ENCODE measurements at regions not wholly inside any gene's neighbourhood (a gene's known extent, or its start where the extent isn't known, plus 50 kb on each side); places are given as distances from the start of the nearest gene placed in this dataset.

GRCh38 chr13:106905380-106906162 is 337.6 kb upstream of the ARGLU1 start:
- peak; percentile 11 for DNase-seq (ENCODE audit: low read depth, low spot score)

GRCh38 chr13:106899442-106899841 is 331.5 kb upstream of the ARGLU1 start:
- DNase-seq (ENCODE audit: low read depth, low spot score): peak; percentile 45

- no peak for DNase-seq (ENCODE audit: low read depth, low spot score)
These were observed 330.3 kb upstream of the ARGLU1 start for GRCh38 chr13:106898231-106898630.

- no peak for DNase-seq (ENCODE audit: low read depth, low spot score)
These were observed 320.2 kb upstream of the ARGLU1 start for GRCh38 chr13:106888148-106888547.

- peak; percentile 72 for DNase-seq (ENCODE audit: low read depth, low spot score)
These were observed 319.7 kb upstream of the ARGLU1 start for GRCh38 chr13:106887686-106888085.

- no peak for DNase-seq (ENCODE audit: low read depth, low spot score)
These were observed 316.0 kb upstream of the ARGLU1 start for GRCh38 chr13:106883976-106884375.

GRCh38 chr13:106882246-106882645 is 314.3 kb upstream of the ARGLU1 start:
- no peak for DNase-seq (ENCODE audit: low read depth, low spot score)

- no peak for DNase-seq (ENCODE audit: low read depth, low spot score)
These were observed 311.9 kb upstream of the ARGLU1 start for GRCh38 chr13:106879806-106880205.

GRCh38 chr13:106874323-106874722 is 306.4 kb upstream of the ARGLU1 start:
- no peak for DNase-seq (ENCODE audit: low read depth, low spot score)

GRCh38 chr13:106873810-106874209 is 305.9 kb upstream of the ARGLU1 start:
- no peak for DNase-seq (ENCODE audit: low read depth, low spot score)

GRCh38 chr13:106867249-106867648 is 299.3 kb upstream of the ARGLU1 start:
- peak; percentile 53 for DNase-seq (ENCODE audit: low read depth, low spot score)

- no peak for DNase-seq (ENCODE audit: low read depth, low spot score)
These were observed 297.9 kb upstream of the ARGLU1 start for GRCh38 chr13:106865716-106866440.

- no peak for DNase-seq (ENCODE audit: low read depth, low spot score)
These were observed 291.6 kb upstream of the ARGLU1 start for GRCh38 chr13:106859533-106859904.

- peak; percentile 29 for DNase-seq (ENCODE audit: low read depth, low spot score)
These were observed 291.1 kb upstream of the ARGLU1 start for GRCh38 chr13:106858903-106859532.

GRCh38 chr13:106852436-106852835 is 284.5 kb upstream of the ARGLU1 start:
- peak; percentile 5 for DNase-seq (ENCODE audit: low read depth, low spot score)

- peak; percentile 22 for DNase-seq (ENCODE audit: low read depth, low spot score)
These were observed 283.2 kb upstream of the ARGLU1 start for GRCh38 chr13:106850973-106851650.

- DNase-seq (ENCODE audit: low read depth, low spot score): no peak
These were observed 278.9 kb upstream of the ARGLU1 start for GRCh38 chr13:106846571-106847448.

GRCh38 chr13:106836186-106836802 is 268.4 kb upstream of the ARGLU1 start:
- no peak for DNase-seq (ENCODE audit: low read depth, low spot score)

GRCh38 chr13:106835477-106835876 is 267.5 kb upstream of the ARGLU1 start:
- DNase-seq (ENCODE audit: low read depth, low spot score): peak; percentile 4

GRCh38 chr13:106821979-106822378 is 254.0 kb upstream of the ARGLU1 start:
- DNase-seq (ENCODE audit: low read depth, low spot score): no peak
